Ureter (tissue), 1 donor: ENCODE measurements at regions not wholly inside any gene's neighbourhood (a gene's known extent, or its start where the extent isn't known, plus 50 kb on each side); places are given as distances from the start of the nearest gene placed in this dataset.

ENCODE experiments used
- DNase-seq: peaks from one replicate; pipeline ENCODE4 v3.0.0-alpha.2; 2020; ENCODE audit warnings: low spot score
- donor health status: DM: yes; HTN: yes; CAD: no.

DNA sequence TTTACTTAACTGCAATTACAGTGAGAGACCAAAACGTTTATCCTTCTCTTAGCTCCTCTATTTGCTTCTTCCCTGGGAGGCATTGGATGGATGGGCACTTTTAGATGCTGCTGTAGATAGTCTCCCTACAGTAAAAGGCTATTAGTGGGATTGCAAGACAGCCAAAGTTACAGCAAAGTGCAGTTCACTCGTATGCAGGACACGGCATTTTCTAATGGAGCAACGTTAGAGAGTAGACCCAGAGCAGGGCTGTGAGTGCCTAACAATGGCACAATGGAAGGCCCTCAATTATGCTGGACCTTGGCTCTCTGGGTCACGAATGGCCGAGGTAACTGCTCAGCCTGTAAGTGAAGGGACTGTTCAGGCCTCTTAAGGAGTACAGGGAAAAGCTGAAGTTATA is 605.8 kb upstream of the NOX3 start:
- no peak for DNase-seq

DNA sequence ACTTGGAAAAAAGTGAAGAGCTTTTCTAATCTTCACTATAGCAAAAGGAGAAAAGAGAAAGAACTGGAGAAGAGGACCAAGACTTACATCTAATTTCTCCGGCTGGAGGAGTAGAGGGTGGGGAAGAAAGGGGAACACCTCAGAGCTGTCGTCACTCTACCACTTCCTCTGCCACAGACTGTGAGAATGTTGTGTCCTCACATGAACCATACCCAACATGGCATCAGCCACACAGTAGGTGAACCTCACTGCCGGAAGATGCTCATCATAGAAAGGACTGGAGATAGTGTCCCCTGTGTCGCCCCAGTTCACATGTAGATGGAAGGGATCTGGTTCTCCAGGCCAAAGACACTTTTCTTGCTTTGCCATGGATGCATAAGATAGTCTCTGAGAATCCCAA is 604.4 kb upstream of the NOX3 start:
- DNase-seq = no peak

DNA sequence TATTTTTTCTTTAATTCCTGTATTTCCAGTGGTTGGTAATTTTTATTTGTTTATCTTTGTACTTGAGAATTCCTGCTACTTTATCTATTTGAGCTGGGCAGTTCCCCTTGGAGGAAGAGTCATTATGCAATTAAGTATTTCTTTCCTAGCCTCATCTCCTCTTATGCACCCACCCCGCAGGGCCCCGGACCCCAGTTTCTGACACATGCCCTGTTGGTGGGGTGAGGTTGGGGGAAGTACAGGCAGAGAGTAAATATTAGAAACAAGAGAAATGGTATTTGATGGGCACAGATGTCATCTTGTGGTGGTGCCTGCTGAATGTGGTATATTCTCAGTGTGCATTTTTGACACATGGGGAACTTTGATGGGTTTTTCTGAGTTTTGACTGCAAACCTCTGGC is 602.7 kb upstream of the NOX3 start:
- no peak for DNase-seq

DNA sequence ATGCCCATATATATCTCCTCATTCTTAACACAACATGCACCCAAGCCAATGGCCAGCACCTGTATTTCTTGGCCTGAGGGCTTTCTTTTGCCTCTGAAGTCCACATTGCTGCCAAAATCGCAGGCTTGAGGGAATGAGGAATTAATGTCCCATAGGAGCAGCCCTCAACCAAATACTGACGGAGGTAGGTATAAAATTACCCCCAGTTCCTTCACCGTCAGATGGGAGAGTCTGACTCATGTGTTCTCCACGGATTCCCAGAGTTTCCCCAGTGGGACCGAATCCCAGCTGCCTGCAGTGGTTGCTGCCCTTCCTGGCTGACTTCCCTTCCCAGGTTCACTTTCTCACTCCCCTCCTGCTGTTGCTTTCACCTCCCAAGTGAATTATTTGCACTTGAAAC is 602.2 kb upstream of the NOX3 start:
- no peak for DNase-seq

DNA sequence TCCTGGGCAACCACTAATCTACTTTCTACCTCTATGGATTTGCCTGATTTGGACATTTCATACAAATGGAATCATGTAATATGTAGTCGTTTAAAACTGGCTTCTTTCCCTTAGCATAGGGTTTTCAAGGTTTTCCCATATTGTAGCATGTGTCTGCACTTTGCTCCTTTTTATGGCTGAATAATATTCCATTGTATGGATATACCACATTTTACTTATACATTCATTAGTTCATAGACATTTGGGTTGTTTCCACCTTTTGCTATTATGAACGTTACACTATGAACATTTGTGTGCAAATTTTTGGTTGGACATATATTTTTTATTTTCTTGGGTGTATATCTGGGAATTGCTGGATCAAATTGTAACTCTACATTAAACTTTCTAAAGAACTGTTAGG is 600.4 kb upstream of the NOX3 start:
- no peak for DNase-seq

DNA sequence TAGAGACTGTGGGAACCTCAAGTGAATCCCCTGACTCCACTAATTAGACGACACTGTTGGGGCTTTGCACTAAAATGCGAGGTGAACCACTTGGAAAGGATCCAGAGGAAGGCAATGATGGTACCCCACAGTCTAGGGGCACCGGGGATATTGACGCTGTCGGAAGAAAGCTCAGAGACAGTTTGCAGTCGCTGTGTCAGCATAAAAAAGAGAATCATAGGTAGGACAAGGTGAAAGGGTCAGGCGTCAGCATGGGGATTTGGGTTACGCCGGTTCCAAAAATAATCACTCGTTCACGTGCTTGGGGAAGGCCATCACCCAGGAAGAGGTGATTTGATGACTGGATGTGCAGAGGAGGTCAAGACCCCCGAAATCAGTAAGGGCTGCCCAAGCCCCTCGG is 598.0 kb upstream of the NOX3 start:
- no peak for DNase-seq

DNA sequence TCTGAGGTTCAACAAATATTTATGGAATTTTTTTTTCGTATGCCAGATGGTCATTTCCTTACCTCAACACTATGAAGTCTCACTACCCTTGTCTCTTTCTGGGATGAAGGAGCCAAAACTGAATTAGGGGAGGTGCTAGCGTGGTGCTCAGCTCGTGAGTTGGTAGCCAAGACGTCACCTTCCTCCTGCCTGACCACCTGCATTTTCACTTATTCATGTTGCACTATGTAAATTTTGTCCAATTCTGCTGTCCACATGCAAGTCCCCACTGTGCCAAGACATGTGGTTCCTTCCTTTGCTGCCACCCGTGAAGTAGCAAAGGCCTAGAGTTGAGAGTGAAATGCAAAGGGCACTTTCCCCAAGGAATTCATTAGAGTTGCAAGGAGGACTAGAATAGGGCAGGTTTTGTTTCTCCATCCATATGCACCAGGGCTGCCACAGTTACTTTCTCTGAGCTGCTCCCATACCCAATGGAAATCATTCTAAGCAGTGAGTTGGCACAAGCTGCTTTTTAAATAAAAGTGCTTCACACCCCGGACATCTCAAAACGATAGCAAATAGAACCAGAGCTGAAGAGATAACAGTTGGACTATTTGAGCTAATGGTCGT is 591.3 kb upstream of the NOX3 start:
- no peak for DNase-seq

DNA sequence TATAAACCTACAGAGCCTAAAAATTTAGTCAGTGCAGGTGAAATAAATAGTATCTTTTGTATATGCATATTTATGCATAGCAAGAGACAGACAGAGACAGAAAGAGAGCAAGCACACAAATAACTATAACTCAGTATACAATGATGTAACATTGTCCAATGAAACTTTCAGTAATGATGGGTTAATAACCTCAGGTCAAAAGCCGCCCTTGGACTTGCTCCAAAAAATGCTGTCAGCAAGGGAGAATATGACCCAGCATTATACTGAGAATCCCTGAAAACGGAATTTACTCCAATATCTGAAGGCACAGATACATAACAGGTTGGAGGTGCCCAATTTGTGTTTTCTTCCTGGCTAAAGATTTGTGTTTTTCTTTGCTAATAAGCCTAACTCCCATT is 590.6 kb upstream of the NOX3 start:
- DNase-seq = no peak

DNA sequence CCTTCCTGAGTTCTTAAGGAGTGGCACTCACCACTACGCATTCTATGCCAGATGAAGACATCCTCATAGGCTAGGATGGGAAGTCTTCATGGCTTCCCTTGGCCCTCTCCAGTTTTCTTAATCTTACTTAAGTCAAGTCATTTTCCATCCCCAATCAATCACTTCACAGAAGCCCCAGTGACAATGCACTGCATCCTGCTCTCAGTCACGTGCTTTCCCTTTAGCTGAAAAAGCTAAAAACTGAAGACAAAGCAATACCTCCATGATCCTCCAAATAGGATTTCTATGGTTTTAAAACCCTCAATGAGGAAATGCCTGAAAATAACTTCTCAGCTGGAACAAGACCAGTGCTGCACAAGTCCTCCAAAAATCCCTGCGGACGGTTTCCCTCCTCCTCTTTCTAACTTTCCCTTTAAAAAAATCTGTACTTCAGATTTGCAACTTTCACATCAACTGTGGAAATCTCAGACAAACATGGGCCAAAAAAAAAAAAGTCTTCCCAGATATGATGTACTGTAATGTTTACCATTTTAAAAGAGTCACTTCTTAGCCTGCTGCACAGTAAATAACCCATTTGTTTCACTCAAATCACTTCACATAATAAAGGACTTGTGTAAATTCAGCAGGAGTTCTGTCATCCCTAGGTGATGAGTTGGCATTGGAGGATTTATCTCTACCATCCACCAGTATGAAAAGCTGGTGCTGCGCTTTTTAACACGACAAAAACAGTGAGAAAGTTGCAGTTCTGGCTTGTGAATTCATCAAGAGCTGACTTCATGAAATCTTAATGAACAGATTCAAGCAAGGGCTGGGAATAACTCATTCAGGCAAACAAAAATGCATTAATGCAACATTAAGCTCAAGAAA is 590.0 kb upstream of the NOX3 start:
- no peak for DNase-seq

DNA sequence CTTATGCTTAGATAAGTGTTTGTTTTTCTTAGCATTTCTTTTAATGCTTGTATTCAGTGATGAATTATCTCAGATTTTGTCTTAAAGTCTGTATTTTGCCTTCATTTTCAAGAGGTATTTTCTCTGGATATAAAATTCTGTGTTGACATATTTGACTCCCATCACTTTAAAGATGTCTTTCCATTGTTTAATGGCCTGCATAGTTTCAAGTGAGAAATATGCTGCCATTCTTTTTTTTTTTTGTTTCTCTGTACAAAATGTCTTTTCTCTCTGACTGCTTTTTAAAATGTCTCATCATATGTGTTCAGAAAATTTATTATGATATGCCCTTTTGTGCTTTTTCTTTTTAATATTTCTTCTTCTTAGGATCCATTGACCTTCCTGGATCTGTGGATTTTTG is 578.0 kb upstream of the NOX3 start:
- DNase-seq = no peak

DNA sequence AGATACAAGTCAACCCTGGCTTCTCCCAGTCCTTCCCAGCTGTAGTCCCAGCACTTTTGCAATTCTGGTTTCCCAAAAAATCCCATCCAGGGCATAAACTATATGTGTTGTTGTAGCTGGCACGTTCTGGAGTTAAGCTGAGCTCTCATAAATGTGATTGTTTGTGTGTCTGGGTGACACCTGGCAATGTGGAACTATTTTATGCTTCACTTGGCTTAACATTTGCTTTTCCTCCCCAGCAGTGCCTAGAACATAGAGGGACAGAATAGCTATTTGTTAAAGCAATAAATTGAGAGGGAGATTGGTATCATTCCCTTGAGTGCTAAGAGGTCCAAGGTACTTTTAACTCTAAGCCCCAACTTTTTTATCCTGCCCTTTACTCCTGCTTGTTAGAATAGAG is 575.9 kb upstream of the NOX3 start:
- DNase-seq = no peak

DNA sequence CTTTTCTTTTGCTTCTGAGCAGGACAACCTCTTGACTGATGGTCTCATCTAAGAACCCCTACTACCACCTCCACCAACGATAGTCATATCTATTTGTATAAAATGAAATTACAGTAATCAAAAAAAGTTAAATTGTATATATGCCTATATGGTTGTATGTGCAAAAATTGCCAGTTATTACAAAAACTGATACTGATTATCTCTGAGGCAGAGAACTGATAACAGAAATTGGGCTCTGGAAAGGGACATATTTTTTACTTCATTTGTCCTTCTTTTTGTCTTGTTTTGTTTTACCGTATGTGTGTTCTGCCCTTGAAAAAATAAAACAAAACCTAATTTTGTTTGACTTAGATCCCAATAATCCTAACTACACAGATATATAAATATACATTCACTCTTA is 574.4 kb upstream of the NOX3 start:
- no peak for DNase-seq

DNA sequence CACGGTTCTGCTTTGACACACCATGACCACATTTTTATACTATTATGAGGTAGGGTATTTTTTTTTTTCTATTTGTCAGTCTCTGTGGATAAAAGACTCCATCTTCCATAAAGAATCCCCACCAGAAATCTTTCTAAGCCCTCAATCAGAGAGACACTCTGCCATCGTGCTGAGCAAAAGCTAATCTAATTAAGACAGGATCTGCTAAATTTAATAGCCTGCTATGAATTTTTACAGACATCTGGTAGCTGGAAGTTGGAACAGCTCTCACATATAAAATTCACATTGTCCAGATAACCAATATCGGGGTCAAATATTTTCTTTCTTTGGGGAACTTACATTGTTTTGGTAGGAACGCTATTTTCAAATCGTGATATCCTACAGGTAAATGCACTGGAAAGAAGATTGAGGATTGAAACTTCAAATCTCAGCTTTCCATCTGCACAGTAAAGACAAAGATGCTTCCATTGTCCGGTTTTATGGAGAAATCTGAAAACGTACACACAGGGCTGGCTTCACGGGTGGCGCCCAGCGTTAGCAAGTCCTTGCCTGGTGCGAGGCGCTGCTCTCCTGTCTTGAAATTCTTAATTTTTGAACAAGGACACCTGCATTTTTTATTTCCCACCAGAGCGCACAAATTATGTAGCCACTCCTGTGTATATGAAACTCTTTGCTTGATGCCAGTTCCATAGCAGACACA is 573.8 kb upstream of the NOX3 start:
- no peak for DNase-seq

DNA sequence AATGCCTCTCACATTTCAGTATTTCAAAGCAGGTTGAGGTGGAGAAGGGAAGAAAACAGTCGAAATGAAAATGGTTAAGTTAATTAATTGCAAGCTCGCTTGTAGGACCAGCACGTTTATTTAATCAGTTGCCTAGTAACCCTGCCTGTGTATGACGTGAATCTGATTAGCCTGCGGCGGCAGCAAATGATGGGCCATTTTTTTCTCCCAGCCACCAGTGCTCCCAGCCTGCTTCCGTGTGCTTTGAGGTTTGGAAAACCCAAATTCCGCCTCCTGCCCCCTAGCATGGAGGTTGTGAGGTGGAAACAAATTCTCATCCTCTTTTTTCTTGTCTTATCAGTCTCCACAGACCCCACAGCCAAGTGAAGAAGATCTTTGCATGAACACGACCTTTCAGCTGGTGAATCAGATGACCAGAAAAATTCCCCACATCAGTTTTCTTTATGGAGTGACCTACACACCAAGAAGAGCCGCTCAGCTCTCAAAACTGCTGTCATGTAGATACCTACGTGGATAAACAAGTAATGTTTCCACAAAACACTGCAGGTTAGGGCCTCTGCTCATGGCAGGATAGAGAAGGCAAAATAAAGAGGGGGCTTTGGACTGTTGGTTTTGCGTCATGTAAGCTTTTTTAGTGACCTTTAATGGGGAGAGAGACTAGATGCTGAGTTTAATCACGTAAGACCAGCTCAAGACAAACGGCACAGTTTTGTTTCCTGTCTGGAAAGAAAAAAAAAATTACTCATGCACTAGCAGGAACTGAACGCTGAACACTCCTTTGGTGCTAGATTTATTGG is 572.9 kb upstream of the NOX3 start:
- no peak for DNase-seq

DNA sequence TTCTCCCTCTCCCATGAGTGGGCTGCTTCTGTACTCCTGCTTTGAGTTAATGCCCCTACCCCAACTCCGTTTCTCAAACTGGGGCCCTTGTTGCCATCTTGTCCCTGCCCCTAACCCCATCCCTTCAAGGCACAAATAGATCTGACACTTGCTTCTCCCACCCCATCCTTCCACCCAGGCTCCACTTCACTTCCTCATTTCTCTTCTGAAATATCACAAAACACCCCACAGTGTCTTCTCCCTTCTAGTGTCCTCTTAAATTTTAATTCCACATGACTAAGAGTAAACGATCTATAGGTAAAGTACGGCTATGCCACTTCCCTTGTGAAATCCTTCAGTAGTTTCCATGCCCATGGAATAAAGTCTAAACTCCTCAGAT is 571.6 kb upstream of the NOX3 start:
- DNase-seq = no peak

DNA sequence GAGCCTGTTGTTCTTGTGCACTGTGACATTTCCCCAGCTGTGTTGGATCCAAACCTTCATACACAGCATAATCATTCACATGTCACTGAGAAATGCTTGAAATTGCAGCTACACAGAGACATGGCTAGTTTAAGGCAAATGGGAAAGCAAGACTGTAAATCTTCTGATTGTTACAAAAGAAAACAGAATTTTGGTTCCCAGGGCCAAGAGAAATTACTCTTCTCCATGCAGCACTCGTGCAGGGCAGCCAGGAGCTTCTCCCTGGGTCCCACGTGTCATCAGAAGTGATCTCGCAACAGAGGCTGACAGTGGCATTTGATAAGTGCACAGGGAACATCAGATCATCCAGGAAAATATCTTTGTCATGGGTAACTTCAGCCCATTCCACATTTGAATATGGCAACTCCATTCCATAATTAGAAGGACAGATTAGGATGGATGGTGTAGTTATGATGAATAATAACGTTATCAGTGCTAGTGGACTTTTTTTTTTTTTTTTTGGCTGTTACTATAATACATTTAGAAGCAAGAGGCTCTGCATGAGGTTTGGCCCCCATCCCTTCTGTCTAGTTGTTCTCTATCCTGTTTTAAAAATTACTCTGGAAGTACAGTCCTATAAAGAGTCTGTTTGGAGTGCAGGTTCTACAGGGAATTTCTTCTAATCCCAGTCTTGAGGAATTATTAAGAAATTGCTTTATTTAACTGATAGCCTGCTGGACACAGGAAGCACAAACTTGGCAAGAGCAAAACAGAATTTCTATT is 571.0 kb upstream of the NOX3 start:
- DNase-seq = no peak

DNA sequence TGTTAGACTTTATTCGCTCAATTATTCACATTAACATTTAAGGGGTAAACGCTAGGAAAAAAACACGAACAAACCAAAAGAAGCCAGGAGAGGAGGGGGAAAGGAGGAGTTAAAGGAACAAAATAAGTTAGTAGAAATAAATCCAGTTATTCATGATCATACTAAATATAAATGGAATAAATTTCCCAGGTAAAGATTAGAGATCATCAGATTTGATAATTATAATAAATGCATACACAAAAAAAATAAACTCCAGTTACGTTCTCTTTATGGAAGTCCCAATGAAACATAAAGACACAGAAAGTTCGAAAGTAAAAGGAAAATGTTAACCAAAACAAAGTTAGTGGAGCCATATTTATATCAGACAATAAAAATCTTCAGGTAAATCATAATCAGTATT is 568.7 kb upstream of the NOX3 start:
- DNase-seq = no peak

DNA sequence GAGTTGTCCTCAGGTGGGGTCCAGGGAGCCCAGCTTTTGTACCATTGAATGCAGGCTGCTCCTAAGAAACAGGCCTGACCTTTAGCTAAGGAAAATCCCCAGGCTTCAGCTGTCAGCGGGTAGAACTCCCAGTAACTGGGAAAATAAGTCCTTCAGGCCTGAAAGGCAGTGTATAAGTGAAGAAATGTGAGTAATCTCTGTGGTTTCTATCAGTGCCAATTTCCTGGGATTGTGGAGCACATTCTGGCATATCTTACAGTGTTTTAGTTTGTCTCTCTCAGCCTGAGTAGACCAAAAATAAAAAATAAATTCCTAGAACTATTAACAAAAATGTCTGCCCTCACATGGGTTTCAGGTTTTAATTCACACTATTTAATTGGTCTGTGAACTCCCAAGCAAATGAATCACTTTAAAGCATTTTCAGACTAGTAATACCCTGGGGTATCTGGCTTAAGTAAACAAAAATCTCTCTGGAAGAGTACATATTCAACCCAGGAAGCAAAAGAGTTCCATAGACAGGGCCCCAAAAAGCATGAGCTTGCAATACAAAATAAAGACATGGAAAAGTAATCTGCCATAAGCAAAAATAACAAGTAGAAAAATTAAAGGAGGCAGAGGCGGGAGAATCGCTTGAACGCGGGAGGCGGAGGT is 566.2 kb upstream of the NOX3 start:
- no peak for DNase-seq

DNA sequence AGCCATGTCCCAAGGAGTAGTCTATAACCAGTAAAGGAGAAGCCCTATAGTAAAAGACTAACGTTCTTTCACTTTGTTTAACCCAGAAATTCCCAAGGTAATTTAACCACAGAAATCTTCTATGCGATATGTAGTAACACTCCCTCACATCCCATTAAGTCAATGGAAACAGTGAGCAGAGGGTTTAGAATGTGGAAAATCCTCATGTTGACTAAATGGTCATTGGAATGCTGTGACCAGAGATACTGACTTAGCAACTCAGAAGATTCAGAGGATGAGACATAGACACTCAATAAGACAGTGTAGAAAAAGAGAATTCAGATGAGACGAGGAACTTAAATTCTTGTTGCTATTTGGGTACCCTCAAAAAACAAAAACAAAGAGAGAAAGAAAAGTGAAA is 562.2 kb upstream of the NOX3 start:
- DNase-seq = no peak

DNA sequence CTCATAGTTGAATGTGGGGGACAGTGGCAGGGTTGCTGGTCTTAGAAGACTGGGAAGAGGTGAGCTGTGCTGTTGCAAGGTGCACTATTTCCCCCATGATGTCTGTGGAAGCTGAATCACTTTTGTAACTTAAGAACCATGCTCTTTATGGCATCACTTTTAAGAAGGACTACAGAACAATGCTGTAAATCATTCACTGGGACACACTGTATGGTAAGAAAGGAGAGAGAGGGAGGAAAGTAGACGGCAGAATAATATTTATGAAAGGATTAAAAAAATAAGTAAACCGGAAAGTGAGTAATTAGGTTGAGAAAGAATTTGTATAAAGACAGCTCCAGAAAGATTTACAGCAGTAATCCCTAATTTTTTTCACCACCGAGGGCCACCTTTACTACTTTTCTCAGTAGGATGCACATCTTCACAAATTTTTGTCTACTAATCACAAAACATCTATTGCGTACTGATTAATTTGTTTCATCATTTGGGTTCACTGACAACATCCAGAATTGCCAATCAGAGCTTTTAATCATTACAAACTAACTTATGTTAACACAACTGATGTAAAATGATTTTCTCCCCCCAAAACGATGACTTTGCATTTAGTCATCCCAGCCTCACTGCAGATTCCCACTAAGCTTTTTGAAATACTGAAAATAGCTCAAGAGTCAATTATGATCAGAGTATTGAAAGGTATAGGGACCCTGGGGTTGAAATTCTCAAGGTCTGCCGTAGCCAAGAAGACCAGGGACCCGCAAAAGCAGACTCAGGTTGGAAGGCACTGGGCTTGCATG is 560.7 kb upstream of the NOX3 start:
- DNase-seq = no peak
